ENCODE measurements at regions not wholly inside any gene's neighbourhood (a gene's known extent, or its start where the extent isn't known, plus 50 kb on each side); places are given as distances from the start of the nearest gene placed in this dataset.

DNA sequence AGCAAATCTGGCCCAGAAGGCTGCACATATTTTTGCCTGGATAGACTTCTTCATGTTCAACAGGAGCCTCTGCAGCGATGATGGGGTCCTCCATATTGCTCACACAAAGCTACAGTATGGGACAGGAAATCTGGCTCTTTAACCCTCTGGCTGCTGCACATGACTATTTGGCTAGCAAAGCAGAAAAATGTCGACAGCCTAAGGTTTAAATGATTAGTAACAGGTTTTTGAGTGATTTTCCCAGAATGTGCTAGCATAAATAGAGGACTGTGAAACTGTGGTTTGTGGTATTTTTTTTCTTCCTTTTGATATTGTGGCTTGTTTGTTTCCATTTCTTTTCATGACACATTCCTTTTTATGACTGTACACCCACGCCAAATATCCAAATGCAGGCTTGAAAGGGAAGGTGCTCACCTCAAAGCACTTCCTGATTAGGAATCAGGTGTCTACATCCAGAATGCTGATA, 120.2 kb upstream of the GK2 start:
- H3K4me3 ChIP-seq (ENCODE audit: low read depth, low read length) = no peak overlapping the region
- TF ChIP-seq, protein P1, sequence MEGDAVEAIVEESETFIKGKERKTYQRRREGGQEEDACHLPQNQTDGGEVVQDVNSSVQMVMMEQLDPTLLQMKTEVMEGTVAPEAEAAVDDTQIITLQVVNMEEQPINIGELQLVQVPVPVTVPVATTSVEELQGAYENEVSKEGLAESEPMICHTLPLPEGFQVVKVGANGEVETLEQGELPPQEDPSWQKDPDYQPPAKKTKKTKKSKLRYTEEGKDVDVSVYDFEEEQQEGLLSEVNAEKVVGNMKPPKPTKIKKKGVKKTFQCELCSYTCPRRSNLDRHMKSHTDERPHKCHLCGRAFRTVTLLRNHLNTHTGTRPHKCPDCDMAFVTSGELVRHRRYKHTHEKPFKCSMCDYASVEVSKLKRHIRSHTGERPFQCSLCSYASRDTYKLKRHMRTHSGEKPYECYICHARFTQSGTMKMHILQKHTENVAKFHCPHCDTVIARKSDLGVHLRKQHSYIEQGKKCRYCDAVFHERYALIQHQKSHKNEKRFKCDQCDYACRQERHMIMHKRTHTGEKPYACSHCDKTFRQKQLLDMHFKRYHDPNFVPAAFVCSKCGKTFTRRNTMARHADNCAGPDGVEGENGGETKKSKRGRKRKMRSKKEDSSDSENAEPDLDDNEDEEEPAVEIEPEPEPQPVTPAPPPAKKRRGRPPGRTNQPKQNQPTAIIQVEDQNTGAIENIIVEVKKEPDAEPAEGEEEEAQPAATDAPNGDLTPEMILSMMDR (IDR thresholded peaks at IDR 0.05; ENCODE audit: low read depth, low read length) = no peak

DNA sequence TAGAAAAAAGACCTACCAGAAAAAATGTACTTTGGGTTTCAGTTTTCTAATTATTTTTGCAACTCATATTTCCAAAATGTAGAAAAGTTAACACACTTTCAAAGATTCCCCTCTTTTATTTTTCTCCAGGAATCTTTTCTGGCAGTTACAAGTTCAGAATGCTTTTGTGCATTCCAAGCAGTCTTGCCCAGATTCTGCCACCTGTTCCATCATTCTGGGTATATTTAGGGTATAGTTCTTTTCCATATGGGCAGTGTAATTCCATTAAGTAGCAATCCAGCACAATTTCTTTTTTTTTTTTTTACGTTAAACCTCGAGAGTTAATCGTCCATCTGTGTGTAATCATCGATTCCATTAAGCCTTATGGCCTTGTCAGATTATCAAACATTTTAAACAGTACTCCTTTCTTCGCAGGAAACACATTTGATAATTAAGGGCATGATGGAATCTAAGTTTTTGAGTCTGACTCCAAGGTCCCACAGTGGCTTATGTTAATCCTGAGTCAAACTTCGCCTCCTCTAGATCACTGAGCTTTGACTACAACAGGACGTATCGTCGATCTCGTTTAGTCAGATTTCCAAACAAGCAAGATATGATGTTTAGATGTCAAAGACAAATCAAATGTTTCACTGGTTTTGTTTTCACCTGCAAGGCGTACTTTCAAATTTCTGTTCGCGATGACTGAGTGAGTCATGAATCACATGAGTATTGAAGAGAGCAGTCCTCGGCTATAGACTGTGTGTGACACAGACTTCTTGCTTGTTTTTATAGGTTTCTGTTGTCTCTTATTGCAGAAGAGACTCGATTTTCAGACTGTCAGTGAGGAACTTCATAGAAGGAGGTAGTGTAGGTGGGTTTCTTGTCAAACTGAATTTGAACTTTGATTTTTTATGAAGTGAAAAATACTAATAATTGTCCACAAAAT, 118.9 kb upstream of the GK2 start:
- TF ChIP-seq, protein P1 (IDR thresholded peaks at IDR 0.05; ENCODE audit: low read depth, low read length) = no peak
- no peak overlapping the region for H3K4me3 ChIP-seq (ENCODE audit: low read depth, low read length)

DNA sequence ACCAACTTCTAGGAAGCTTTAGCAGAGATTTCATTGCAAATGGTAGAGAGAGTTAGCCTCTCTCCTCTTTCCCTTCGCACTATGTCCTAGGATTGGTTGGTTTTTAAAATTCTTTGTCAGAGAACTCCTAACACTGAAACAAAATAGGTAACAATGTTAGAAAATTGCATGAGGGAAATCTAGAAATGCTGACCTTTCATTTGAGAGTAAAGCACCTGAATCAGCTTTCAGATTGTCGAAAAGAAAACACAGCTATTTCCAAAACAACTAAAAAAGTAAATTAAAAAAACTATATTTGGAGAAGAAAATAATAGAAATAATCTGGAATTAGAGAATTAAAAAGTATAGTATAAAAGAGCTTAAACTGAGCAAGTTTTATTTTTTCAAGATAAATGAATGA, 108.1 kb upstream of the GK2 start:
- TF ChIP-seq, protein P1 (IDR thresholded peaks at IDR 0.05; ENCODE audit: low read depth, low read length) = no peak
- no peak overlapping the region for H3K4me3 ChIP-seq (ENCODE audit: low read depth, low read length)

DNA sequence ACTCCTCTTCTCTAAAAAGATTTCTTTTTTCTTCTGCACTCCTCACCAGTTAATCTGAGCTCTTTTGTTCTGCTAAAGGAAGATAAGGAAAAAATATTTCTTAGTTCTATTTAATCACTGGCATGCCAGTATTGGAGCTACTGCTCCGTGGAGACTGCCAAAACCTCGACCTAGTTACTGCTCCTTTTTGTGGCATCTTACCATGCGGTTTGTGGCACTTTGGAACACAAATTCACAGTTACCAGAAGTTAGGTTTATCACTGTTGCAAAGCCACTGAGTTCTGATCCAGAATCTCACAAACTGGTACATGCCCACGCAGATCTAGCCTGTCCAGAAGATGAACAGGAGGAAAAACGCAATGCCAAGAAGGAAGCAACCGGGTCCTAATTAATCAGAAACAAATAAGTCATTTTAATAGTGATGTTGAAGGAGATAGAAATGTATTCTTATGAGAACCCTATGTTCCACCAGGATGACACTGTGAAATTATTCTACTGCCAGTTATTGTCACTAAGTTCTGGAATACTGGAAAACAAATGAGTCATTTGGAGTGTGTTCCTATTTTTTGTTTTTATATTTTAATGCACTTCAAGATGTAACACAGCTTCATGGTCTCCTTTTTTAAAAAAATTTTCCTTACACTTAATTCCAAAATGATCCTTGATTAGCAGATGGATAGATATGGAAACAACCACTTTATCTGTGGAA, 106.7 kb upstream of the GK2 start:
- H3K4me3 ChIP-seq (ENCODE audit: low read depth, low read length) = no peak overlapping the region
- TF ChIP-seq, protein P1 (IDR thresholded peaks at IDR 0.05; ENCODE audit: low read depth, low read length) = no peak

DNA sequence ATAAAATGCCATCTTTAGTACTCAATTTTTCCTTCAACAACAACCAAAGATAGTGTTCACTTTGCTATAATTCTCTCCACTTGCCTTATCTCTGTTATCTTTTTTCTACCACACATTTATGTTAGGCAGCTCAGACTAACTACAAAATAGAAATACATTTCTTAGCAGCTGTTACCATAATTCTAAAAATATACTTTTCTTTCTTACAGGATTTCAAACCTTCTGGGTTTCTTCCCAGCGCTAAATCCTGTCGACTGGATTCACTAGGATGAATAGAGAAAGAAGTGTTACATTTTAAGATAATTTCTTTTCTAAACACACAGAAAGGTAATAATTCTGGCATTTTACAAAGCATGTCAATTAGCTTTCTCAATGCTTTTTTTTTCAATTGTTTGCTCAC, 105.5 kb upstream of the GK2 start:
- H3K4me3 ChIP-seq (ENCODE audit: low read depth, low read length) = no peak overlapping the region
- TF ChIP-seq, protein P1 (IDR thresholded peaks at IDR 0.05; ENCODE audit: low read depth, low read length) = no peak

DNA sequence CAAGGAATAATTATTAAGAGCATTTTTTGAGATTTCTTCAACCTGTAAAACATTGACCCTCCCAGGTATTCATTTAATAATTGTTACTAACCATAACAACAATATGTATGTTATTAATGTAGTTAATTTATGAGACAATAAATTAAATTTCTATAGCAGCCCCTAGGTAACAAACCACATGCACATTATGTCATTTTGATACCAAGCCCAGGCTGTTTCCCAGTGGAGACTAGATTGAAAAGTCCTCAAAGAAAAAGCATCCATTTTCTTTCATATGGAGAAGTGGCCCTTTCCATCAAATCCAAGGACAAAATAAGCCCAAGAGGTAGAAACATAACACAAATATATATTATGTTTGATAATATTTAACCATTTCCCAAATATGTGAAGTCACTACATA, 104.3 kb upstream of the GK2 start:
- TF ChIP-seq, protein P1 (IDR thresholded peaks at IDR 0.05; ENCODE audit: low read depth, low read length) = no peak

DNA sequence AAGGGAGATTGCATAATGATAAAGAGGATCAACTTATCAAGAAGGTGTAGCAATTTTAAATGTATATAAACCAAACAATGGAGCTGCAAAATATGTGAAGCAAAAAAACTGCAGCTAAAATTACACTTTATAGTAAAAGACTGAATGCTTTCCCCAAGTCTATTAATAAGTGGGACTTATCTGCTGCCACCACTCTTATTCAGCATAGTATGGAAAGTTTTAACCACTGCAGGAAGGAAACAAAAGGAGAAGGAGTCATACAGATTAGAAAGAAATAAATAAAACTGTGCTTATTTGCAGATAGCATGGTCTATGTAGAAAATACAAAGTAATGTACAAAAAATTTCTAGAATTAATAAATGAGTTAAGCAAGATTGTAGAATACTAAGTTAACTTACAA, 94.1 kb upstream of the GK2 start:
- TF ChIP-seq, protein P1 (IDR thresholded peaks at IDR 0.05; ENCODE audit: low read depth, low read length) = no peak
- no peak overlapping the region for H3K4me3 ChIP-seq (ENCODE audit: low read depth, low read length)

More for the DNA sequence above, 104.3 kb upstream of the GK2 start:
- no peak overlapping the region for H3K4me3 ChIP-seq (ENCODE audit: low read depth, low read length)
